ENCODE measurements at regions not wholly inside any gene's neighbourhood (a gene's known extent, or its start where the extent isn't known, plus 50 kb on each side); places are given as distances from the start of the nearest gene placed in this dataset.
"Not testable (repeated sequence)": the region's sequence is repeated elsewhere in the genome, so short reads cannot be mapped to it uniquely, and the experiment has no call there.

DNA sequence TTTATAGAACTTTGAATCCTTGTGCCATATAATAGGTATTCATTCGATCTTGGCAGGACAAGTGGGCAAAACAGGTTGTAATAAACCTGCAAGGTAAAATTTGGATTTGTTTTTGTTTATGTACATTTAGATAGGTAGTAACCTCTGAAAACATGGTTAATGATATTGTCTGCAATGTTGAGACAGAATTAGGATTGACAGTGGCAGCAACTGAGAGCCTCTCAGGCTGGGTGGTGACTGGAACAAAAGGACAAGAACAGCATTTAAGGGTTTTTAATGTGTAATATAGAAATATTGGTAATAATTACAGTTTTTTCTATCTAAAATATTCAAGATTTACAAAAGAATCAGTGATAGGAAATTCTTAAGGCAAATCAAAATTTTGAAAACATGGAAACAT lies 382.0 kb downstream of the TFAP2B start:
- Histone ChIP-seq H3K4me1 (no peaks in the 10 kb centered on the region), H3K27ac (replicated peaks) (no peak overlapping the region), H3K27me3 (ENCODE audit: low read depth) (no peaks in the 10 kb centered on the region), H3K36me3 (no peaks in the 10 kb centered on the region), H3K9me3 (replicated peaks) (no peaks in the 10 kb centered on the region), H3K4me3 (no peak overlapping the region)
- TF ChIP-seq, protein P1, sequence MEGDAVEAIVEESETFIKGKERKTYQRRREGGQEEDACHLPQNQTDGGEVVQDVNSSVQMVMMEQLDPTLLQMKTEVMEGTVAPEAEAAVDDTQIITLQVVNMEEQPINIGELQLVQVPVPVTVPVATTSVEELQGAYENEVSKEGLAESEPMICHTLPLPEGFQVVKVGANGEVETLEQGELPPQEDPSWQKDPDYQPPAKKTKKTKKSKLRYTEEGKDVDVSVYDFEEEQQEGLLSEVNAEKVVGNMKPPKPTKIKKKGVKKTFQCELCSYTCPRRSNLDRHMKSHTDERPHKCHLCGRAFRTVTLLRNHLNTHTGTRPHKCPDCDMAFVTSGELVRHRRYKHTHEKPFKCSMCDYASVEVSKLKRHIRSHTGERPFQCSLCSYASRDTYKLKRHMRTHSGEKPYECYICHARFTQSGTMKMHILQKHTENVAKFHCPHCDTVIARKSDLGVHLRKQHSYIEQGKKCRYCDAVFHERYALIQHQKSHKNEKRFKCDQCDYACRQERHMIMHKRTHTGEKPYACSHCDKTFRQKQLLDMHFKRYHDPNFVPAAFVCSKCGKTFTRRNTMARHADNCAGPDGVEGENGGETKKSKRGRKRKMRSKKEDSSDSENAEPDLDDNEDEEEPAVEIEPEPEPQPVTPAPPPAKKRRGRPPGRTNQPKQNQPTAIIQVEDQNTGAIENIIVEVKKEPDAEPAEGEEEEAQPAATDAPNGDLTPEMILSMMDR (IDR thresholded peaks at IDR 0.05; ENCODE audit: borderline replicate concordance) = no peak
- DNase-seq = no peak
- intact Hi-C loops (cut with micrococcal nuclease) = no loop called here

DNA sequence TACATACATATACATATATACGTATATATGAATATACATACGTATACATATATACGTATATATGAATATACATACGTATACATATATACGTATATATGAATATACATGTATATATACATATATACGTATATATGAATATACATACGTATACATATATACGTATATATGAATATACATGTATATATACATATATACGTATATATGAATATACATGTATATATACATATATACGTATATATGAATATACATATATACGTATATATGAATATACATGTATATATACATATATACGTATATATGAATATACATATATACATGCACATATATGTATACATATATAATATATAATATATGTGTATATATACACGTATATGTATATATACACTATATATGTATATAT lies 384.0 kb downstream of the TFAP2B start:
- intact Hi-C loops (cut with micrococcal nuclease); H3K27ac ChIP-seq (replicated peaks); H3K9me3 ChIP-seq (replicated peaks); H3K4me1 ChIP-seq; H3K36me3 ChIP-seq; H3K4me3 ChIP-seq; H3K27me3 ChIP-seq (ENCODE audit: low read depth); DNase-seq: not testable (repeated sequence)

DNA sequence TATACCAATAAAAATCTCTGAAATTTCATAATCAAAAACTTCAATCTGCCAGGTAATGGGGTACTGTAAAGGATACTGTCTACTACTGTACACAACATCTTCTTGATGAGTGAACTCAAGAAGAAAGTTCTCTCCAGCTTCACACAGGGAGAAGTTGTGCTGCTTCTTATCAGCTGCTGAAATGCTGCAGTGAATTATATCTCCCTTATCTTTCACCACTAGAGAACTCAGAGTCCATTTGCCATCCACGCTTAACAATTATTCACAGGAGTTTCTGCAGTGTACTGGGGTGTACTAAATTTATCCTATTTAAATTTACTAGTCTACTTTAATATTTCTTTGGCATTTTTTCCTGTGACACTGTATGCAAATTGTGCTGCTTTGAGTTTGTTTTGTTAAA lies 384.8 kb downstream of the TFAP2B start:
- no peak overlapping the region for H3K27ac ChIP-seq (replicated peaks)
- no peaks in the 10 kb centered on the region for H3K4me1 ChIP-seq
- H3K36me3 ChIP-seq = no peaks in the 10 kb centered on the region
- intact Hi-C loops (cut with micrococcal nuclease) = no loop called here
- TF ChIP-seq, protein P1 (IDR thresholded peaks at IDR 0.05; ENCODE audit: borderline replicate concordance) = no peak
- no peaks in the 10 kb centered on the region for H3K9me3 ChIP-seq (replicated peaks)
- no peaks in the 10 kb centered on the region for H3K27me3 ChIP-seq (ENCODE audit: low read depth)
- H3K4me3 ChIP-seq = no peak overlapping the region
- DNase-seq = no peak

DNA sequence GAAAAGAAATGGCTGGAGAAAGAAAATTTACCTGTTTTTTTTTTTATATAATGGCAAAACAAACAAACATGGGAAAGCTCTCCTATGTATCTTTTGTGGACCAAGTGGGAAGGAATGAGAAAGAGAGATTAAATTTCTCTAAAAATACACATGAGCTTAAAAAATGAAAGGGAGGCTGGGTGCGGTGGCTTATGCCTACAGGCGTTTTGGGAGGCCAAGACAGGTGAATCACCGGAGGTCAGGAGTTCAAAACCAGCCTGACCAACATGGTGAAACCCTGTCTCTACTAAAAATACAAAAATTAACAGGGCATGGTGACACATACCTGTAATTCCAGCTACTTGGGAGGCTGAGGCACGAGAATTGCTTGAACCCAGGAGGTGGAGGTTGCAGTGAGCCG lies 388.0 kb downstream of the TFAP2B start:
- H3K27ac ChIP-seq (replicated peaks); intact Hi-C loops (cut with micrococcal nuclease); H3K9me3 ChIP-seq (replicated peaks); H3K4me1 ChIP-seq; H3K4me3 ChIP-seq; H3K36me3 ChIP-seq; DNase-seq; H3K27me3 ChIP-seq (ENCODE audit: low read depth): not testable (repeated sequence)

DNA sequence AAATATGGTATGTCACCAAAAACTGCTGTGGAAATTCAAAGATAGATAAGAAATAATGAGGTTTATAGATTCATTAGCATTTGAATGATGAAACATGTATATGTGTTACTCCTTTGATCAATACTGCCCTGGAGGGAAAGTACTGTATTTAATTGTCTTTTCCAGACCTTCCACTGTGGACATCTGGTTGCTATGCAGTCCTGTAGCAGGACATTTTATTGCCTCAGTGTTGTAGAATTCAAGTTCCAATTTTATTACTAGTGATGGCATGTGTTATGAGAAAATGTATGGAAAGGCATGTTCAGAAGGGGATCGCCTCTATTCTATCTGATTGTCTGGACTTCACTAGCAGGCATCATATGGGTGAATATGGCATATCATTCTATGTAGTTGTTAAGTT lies 391.0 kb downstream of the TFAP2B start:
- no peaks in the 10 kb centered on the region for H3K36me3 ChIP-seq
- H3K4me3 ChIP-seq = no peak overlapping the region
- peaks cover 8% of the 10 kb centered on the region for H3K27me3 ChIP-seq (ENCODE audit: low read depth)
- TF ChIP-seq, protein P1 (IDR thresholded peaks at IDR 0.05; ENCODE audit: borderline replicate concordance) = no peak
- H3K4me1 ChIP-seq = no peaks in the 10 kb centered on the region
- H3K27ac ChIP-seq (replicated peaks) = no peak overlapping the region
- intact Hi-C loops (cut with micrococcal nuclease) = no loop called here
- no peaks in the 10 kb centered on the region for H3K9me3 ChIP-seq (replicated peaks)
- no peak for DNase-seq

DNA sequence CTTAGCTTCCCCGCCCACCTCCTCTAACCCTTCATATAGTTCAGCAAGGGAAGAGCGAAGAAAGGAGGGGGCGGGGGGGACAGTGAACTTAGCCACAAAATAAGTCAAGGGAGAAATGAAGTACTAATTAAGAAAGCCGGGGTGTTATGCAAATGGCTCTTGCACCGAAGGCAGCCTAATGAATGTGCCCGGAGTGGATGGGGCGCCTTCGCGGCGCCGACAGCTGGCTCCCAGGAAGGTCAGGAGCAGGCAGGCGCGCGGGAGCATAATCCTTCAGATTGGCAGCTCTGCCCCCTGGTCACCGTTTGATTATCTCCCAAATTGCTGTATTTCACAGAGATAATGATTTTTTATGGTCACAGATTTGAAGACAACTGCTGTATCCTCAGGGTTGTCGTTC lies 395.1 kb downstream of the TFAP2B start:
- Histone ChIP-seq H3K4me3 (no peak overlapping the region), H3K36me3 (no peaks in the 10 kb centered on the region), H3K27me3 (ENCODE audit: low read depth) (peaks cover 8% of the 10 kb centered on the region), H3K27ac (replicated peaks) (no peak overlapping the region), H3K9me3 (replicated peaks) (no peaks in the 10 kb centered on the region), H3K4me1 (no peaks in the 10 kb centered on the region)
- DNase-seq = no peak
- TF ChIP-seq, protein P1 (IDR thresholded peaks at IDR 0.05; ENCODE audit: borderline replicate concordance) = no peak
- intact Hi-C loops (cut with micrococcal nuclease) = no loop called here

DNA sequence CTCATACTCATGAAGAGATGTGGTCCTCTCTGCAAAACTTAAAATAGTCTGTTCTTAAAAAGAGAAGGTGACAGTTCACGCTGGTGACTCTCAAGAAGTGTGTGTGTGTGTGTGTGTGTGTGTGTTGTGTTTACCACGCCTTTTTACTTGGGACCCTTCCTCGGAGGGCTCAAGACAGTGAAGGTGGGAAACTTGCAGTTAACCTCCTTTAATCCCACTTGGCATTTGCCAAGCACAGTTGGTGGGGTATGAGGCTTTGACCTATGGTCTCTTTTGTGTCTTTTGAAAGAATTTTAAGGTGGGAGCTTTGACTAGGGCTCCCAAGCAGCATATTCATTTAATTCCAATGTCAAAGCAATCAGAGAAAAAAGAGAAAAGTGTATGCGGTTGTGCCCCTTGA lies 395.8 kb downstream of the TFAP2B start:
- intact Hi-C loops (cut with micrococcal nuclease) = no loop called here
- H3K4me3 ChIP-seq = no peak overlapping the region
- no peak for DNase-seq
- peaks cover 8% of the 10 kb centered on the region for H3K27me3 ChIP-seq (ENCODE audit: low read depth)
- no peak overlapping the region for H3K27ac ChIP-seq (replicated peaks)
- TF ChIP-seq, protein P1 (IDR thresholded peaks at IDR 0.05; ENCODE audit: borderline replicate concordance) = no peak
- no peaks in the 10 kb centered on the region for H3K36me3 ChIP-seq
- H3K4me1 ChIP-seq = no peaks in the 10 kb centered on the region
- no peaks in the 10 kb centered on the region for H3K9me3 ChIP-seq (replicated peaks)
